CD4-positive, alpha-beta T cell (primary cell): ENCODE measurements at regions not wholly inside any gene's neighbourhood (a gene's known extent, or its start where the extent isn't known, plus 50 kb on each side); places are given as distances from the start of the nearest gene placed in this dataset.

Experiments
- ATAC-seq: fragments of 200-7000 bp; cut with Tn5 transposase; one replicate; pipeline ENCODE4 v1.10.0; 2022; ENCODE audit warnings: mild to moderate bottlenecking; ENCODE audit not compliant: poor library complexity
- CTCF ChIA-PET: fragments of 350-600 bp; sonication (Branson Sonifier 250); formaldehyde crosslinking; loops from one replicate; lab custom pipeline; 2021; ENCODE audit warnings: antibody characterized with exemption, inconsistent platforms; lab: Charles Lee
- POLR2A ChIA-PET: fragments of 350-600 bp; sonication (Branson Sonifier 250); formaldehyde crosslinking; loops from one replicate; lab custom pipeline; 2021; ENCODE audit warnings: antibody characterized with exemption, inconsistent platforms; lab: Charles Lee
- DNase-seq, 14 experiments: peaks; one replicate each; pipeline ENCODE4 v3.0.0-alpha.2; 2013 to 2020; ENCODE audit warnings: mixed read lengths in 2 of 14
- H3K27ac ChIP-seq, 2 donors: one replicate each; pipeline versions ENCODE4 v1.5.1 to v1.7.0; 2013; ENCODE audit warnings: low read length in 2 of 2, low read depth in 1 of 2, mild to moderate bottlenecking in 1 of 2
- H3K27me3 ChIP-seq, 2 experiments: 1 replicate in 1 of 2; 2 replicates in 1 of 2; pipeline versions ENCODE4 v1.6.1 to v1.7.0; 2013; ENCODE audit warnings: low read length in 2 of 2, control low read depth in 1 of 2, mild to moderate bottlenecking in 1 of 2, moderate library complexity in 1 of 2; ENCODE audit not compliant: insufficient read depth in 2 of 2, control insufficient read depth in 1 of 2
- H3K36me3 ChIP-seq: one replicate; pipeline ENCODE4 v1.6.1; 2013; ENCODE audit warnings: low read length, control low read depth; ENCODE audit not compliant: insufficient read depth
- H3K4me1 ChIP-seq: one replicate; pipeline ENCODE4 v1.6.1; 2013; ENCODE audit warnings: low read length, control low read depth; ENCODE audit not compliant: insufficient read depth
- H3K4me3 ChIP-seq: one replicate; pipeline ENCODE4 v1.5.1; 2013; ENCODE audit warnings: mild to moderate bottlenecking, low read length, moderate library complexity
- H3K9me3 ChIP-seq, 2 experiments: 1 replicate in 1 of 2; 2 replicates in 1 of 2; pipeline versions ENCODE4 v1.6.1 to v1.7.0; 2013; ENCODE audit warnings: low read length in 2 of 2, mild to moderate bottlenecking in 2 of 2, control low read depth in 1 of 2, moderate library complexity in 1 of 2; ENCODE audit not compliant: control insufficient read depth in 1 of 2, insufficient read depth in 1 of 2
- H3K27ac Mint-ChIP-seq: one replicate; pipeline ENCODE4 v1.8.0; 2020; ENCODE audit warnings: mixed read lengths
- H3K27me3 Mint-ChIP-seq: one replicate; pipeline ENCODE4 v1.8.0; 2021; ENCODE audit warnings: mixed read lengths
- H3K36me3 Mint-ChIP-seq: one replicate; pipeline ENCODE4 v1.8.0; 2021; ENCODE audit warnings: low read depth, mixed read lengths
- H3K4me1 Mint-ChIP-seq: one replicate; pipeline ENCODE4 v1.8.0; 2021; ENCODE audit warnings: low read depth, mixed read lengths
- H3K4me3 Mint-ChIP-seq: one replicate; pipeline ENCODE4 v1.8.0; 2020; ENCODE audit warnings: mild to moderate bottlenecking, mixed read lengths
- H3K9me3 Mint-ChIP-seq: one replicate; pipeline ENCODE4 v1.8.0; 2020; ENCODE audit warnings: mixed read lengths
- CTCF ChIP-seq: fragments of 200-600 bp; IDR thresholded peaks from one replicate; pipeline ENCODE4 v1.8.0; 2022; ENCODE audit warnings: antibody characterized with exemption, mild to moderate bottlenecking
- intact Hi-C, 2 experiments: fragments of 100-400 bp; cut with DNase I in 1 of 2; cut with micrococcal nuclease in 1 of 2; formaldehyde crosslinking; loops; one replicate each; pipeline versions ENCODE4 v1.15.1 to v1.9.0; 2023 to 2025; cut with DNase I, micrococcal nuclease

GRCh38 chr1:59150577-59151386 lies 146.1 kb upstream of the FGGY start:
- Histone ChIP-seq H3K4me3 (no peak overlapping the region), H3K27ac (no peak overlapping the region), H3K4me1 (peaks cover 14% of the 10 kb centered on the region), H3K9me3 (no peaks in the 10 kb centered on the region), H3K36me3 (no peaks in the 10 kb centered on the region), H3K27me3 (no peaks in the 10 kb centered on the region)
- TF ChIP-seq CTCF, result no peak
- ATAC-seq, result no peak
- peaks cover 12% of the 10 kb centered on the region for H3K4me1 Mint-ChIP-seq
- H3K4me3 Mint-ChIP-seq, result no peak overlapping the region
- CTCF ChIA-PET, result no interaction called here
- no peaks in the 10 kb centered on the region for H3K9me3 Mint-ChIP-seq
- H3K27me3 Mint-ChIP-seq, result peaks cover 6% of the 10 kb centered on the region
- intact Hi-C loops, result no loop called here
- POLR2A ChIA-PET, result no interaction called here
- no peaks in the 10 kb centered on the region for H3K36me3 Mint-ChIP-seq
- peak in 3 of 14 experiments; percentile 8 to 29 (median 25) for DNase-seq
- H3K27ac Mint-ChIP-seq, result no peak overlapping the region

- no peaks in the 10 kb centered on the region for H3K27me3 ChIP-seq
- H3K4me3 ChIP-seq, result no peak overlapping the region
- Mint-ChIP-seq H3K36me3 (no peaks in the 10 kb centered on the region), H3K4me3 (no peak overlapping the region), H3K9me3 (no peaks in the 10 kb centered on the region), H3K27ac (no peak overlapping the region), H3K4me1 (peaks cover 8% of the 10 kb centered on the region), H3K27me3 (peaks cover 3% of the 10 kb centered on the region)
- ATAC-seq (no peak), DNase-seq (no peak)
- no peaks in the 10 kb centered on the region for H3K9me3 ChIP-seq
- POLR2A ChIA-PET, result no interaction called here
- H3K27ac ChIP-seq, result no peak overlapping the region
- no peaks in the 10 kb centered on the region for H3K36me3 ChIP-seq
- peaks cover 13% of the 10 kb centered on the region for H3K4me1 ChIP-seq
- intact Hi-C loops, result no loop called here
- TF ChIP-seq CTCF, result no peak
- CTCF ChIA-PET, result interaction anchor here (0.6 kb wide), 2 partner anchors 9 to 150 kb away, joined by 3 to 4 read pairs; no protein-coding TSS in a partner anchor
Observed at GRCh38 chr1:59151387-59151761, 145.5 kb upstream of the FGGY start.

- ChIA-PET POLR2A (no interaction called here), CTCF (interaction anchor here (0.6 kb wide), 2 partner anchors 9 to 150 kb away, joined by 3 to 4 read pairs; no protein-coding TSS in a partner anchor)
- H3K4me3 Mint-ChIP-seq, result no peak overlapping the region
- no peaks in the 10 kb centered on the region for H3K36me3 ChIP-seq
- TF ChIP-seq CTCF, result no peak
- H3K9me3 Mint-ChIP-seq, result no peaks in the 10 kb centered on the region
- intact Hi-C loops, result no loop called here
- H3K4me3 ChIP-seq, result no peak overlapping the region
- peaks cover 5% of the 10 kb centered on the region for H3K4me1 Mint-ChIP-seq
- H3K27me3 ChIP-seq, result no peaks in the 10 kb centered on the region
- no peaks in the 10 kb centered on the region for H3K27me3 Mint-ChIP-seq
- no peaks in the 10 kb centered on the region for H3K9me3 ChIP-seq
- no peak overlapping the region for H3K27ac ChIP-seq
- H3K36me3 Mint-ChIP-seq, result no peaks in the 10 kb centered on the region
- DNase-seq (no peak), ATAC-seq (no peak)
- peaks cover 10% of the 10 kb centered on the region for H3K4me1 ChIP-seq
- H3K27ac Mint-ChIP-seq, result no peak overlapping the region
Observed at GRCh38 chr1:59151860-59152259, 145.0 kb upstream of the FGGY start.
